ENCODE measurements at regions not wholly inside any gene's neighbourhood (a gene's known extent, or its start where the extent isn't known, plus 50 kb on each side); places are given as distances from the start of the nearest gene placed in this dataset.

GRCh38 chr2:150319658-150320555 lies 167.6 kb downstream of the RND3 start:
- no peak overlapping the region for H3K4me2 ChIP-seq (ENCODE audit: extremely low read depth, insufficient read depth, low read length)
- no peak overlapping the region for H3K9ac ChIP-seq (ENCODE audit: insufficient read depth, low read length)
- H3K27me3 ChIP-seq (ENCODE audit: control insufficient read depth, insufficient read depth, low read length), result no peaks in the 10 kb centered on the region
- H3K4me1 ChIP-seq (ENCODE audit: control insufficient read depth, extremely low read depth, insufficient read depth, low read length), result no peaks in the 10 kb centered on the region
- no peaks in the 10 kb centered on the region for H4K20me1 ChIP-seq (ENCODE audit: control insufficient read depth, extremely low read depth, insufficient read depth, low read length)
- H2AFZ ChIP-seq (ENCODE audit: low read length), result no peak overlapping the region
- TF ChIP-seq CTCF (conservative IDR thresholded peaks at IDR 0.05 in 1 of 2, IDR thresholded peaks at IDR 0.05 in 1 of 2; ENCODE audit: low read depth in 1 of 2, low read length in 2 of 2), result no peak
- no peak for TF ChIP-seq EZH2 (IDR thresholded peaks at IDR 0.05; ENCODE audit: low read length, missing control alignments)
- no peaks in the 10 kb centered on the region for H3K36me3 ChIP-seq (ENCODE audit: control insufficient read depth, insufficient read depth, low read length)
- H3K27ac ChIP-seq (ENCODE audit: insufficient read depth, low read length), result no peak overlapping the region
- no peak overlapping the region for H3K4me3 ChIP-seq (replicated peaks in 1 of 4; ENCODE audit: control extremely low read depth in 1 of 4, insufficient read depth in 1 of 4, low read depth in 3 of 4, low read length in 4 of 4)
- no peaks in the 10 kb centered on the region for H3K79me2 ChIP-seq (ENCODE audit: control insufficient read depth, insufficient read depth, low read length)
- H3K9me3 ChIP-seq (ENCODE audit: control insufficient read depth, insufficient read depth, low read depth, low read length), result no peaks in the 10 kb centered on the region
- no peak for DNase-seq (ENCODE audit: low read depth in 2 of 2)

DNA sequence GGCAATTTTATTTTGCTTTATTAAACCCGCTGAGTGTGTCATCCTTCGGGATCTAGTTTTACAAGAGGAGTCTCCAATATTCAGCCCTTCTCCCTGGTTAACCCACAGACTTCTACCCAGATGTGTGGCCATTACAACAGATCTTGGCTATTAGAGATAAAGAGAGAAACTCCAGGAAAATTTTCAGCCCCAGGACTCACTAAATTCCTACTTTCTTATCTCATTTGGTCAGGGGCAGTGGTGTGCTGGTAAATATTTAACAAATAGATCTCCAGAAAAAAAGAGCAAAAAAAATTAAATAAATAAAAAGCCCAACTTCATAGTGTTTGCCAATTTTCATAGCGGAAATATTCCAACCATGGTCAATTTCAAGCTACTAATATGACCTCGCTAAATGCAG lies 168.4 kb downstream of the RND3 start:
- Histone ChIP-seq H4K20me1 (ENCODE audit: control insufficient read depth, extremely low read depth, insufficient read depth, low read length) (no peaks in the 10 kb centered on the region), H3K4me1 (ENCODE audit: control insufficient read depth, extremely low read depth, insufficient read depth, low read length) (no peaks in the 10 kb centered on the region), H3K9ac (ENCODE audit: insufficient read depth, low read length) (no peak overlapping the region), H3K9me3 (ENCODE audit: control insufficient read depth, insufficient read depth, low read depth, low read length) (no peaks in the 10 kb centered on the region), H3K4me3 (replicated peaks in 1 of 4; ENCODE audit: control extremely low read depth in 1 of 4, insufficient read depth in 1 of 4, low read depth in 3 of 4, low read length in 4 of 4) (no peak overlapping the region), H3K4me2 (ENCODE audit: extremely low read depth, insufficient read depth, low read length) (no peak overlapping the region), H3K36me3 (ENCODE audit: control insufficient read depth, insufficient read depth, low read length) (no peaks in the 10 kb centered on the region), H3K27ac (ENCODE audit: insufficient read depth, low read length) (no peak overlapping the region), H3K79me2 (ENCODE audit: control insufficient read depth, insufficient read depth, low read length) (no peaks in the 10 kb centered on the region), H2AFZ (ENCODE audit: low read length) (no peak overlapping the region), H3K27me3 (ENCODE audit: control insufficient read depth, insufficient read depth, low read length) (no peaks in the 10 kb centered on the region)
- TF ChIP-seq CTCF (conservative IDR thresholded peaks at IDR 0.05 in 1 of 2, IDR thresholded peaks at IDR 0.05 in 1 of 2; ENCODE audit: low read depth in 1 of 2, low read length in 2 of 2) (no peak), EZH2 (IDR thresholded peaks at IDR 0.05; ENCODE audit: low read length, missing control alignments) (no peak)
- DNase-seq (ENCODE audit: low read depth in 2 of 2), result no peak

DNA sequence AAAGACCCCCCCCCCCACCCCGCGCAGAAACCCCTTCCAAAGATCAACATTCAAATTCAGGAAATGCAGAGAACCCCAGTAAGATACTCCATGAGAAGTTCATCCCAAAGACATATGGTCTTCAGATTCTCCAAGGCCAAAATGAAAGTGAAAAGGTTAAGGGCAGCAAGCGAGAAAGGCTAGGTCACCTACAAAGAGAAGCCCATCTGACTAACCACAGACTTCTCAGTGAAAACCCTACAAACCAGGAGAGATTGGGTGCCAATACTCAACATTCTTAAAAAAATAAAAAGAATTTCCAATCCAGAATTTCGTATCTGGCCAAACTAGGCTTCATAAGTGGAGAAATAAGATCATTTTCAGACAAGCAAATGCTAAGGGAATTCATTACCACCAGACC lies 175.2 kb downstream of the RND3 start:
- DNase-seq (ENCODE audit: low read depth in 2 of 2), result no peak
- no peak for TF ChIP-seq CTCF (conservative IDR thresholded peaks at IDR 0.05 in 1 of 2, IDR thresholded peaks at IDR 0.05 in 1 of 2; ENCODE audit: low read depth in 1 of 2, low read length in 2 of 2)
- no peak for TF ChIP-seq EZH2 (IDR thresholded peaks at IDR 0.05; ENCODE audit: low read length, missing control alignments)

More for the DNA sequence above, 175.2 kb downstream of the RND3 start:
- H3K27me3 ChIP-seq (ENCODE audit: control insufficient read depth, insufficient read depth, low read length), result no peaks in the 10 kb centered on the region
- H3K79me2 ChIP-seq (ENCODE audit: control insufficient read depth, insufficient read depth, low read length), result no peaks in the 10 kb centered on the region
- H2AFZ ChIP-seq (ENCODE audit: low read length), result no peak overlapping the region
- H3K4me1 ChIP-seq (ENCODE audit: control insufficient read depth, extremely low read depth, insufficient read depth, low read length), result no peaks in the 10 kb centered on the region
- H3K9me3 ChIP-seq (ENCODE audit: control insufficient read depth, insufficient read depth, low read depth, low read length), result no peaks in the 10 kb centered on the region
- no peak overlapping the region for H3K27ac ChIP-seq (ENCODE audit: insufficient read depth, low read length)
- no peaks in the 10 kb centered on the region for H3K36me3 ChIP-seq (ENCODE audit: control insufficient read depth, insufficient read depth, low read length)
- H3K9ac ChIP-seq (ENCODE audit: insufficient read depth, low read length), result no peak overlapping the region
- no peaks in the 10 kb centered on the region for H4K20me1 ChIP-seq (ENCODE audit: control insufficient read depth, extremely low read depth, insufficient read depth, low read length)
- H3K4me2 ChIP-seq (ENCODE audit: extremely low read depth, insufficient read depth, low read length), result no peak overlapping the region
- H3K4me3 ChIP-seq (replicated peaks in 1 of 4; ENCODE audit: control extremely low read depth in 1 of 4, insufficient read depth in 1 of 4, low read depth in 3 of 4, low read length in 4 of 4), result no peak overlapping the region

All from fibroblast of lung (primary cell).